ENCODE measurements at regions not wholly inside any gene's neighbourhood (a gene's known extent, or its start where the extent isn't known, plus 50 kb on each side); places are given as distances from the start of the nearest gene placed in this dataset.

- peaks cover 12% of the 10 kb centered on the region for H3K4me1 ChIP-seq (ENCODE audit: insufficient read depth, low read length)
- H3K27me3 ChIP-seq (ENCODE audit: insufficient read depth, low read length) = peaks cover under 1% of the 10 kb centered on the region
- H3K36me3 ChIP-seq (ENCODE audit: insufficient read depth, low read length) = no peaks in the 10 kb centered on the region
- H2AFZ ChIP-seq (ENCODE audit: low read depth, low read length) = no peak overlapping the region
- H3K9me3 ChIP-seq (ENCODE audit: low read length) = no peaks in the 10 kb centered on the region
- no peak overlapping the region for H3K4me3 ChIP-seq (ENCODE audit: low read length)
Measured at GRCh38 chr2:177031438-177032180, 181.0 kb upstream of the HNRNPA3 start.

- no peaks in the 10 kb centered on the region for H3K9me3 ChIP-seq (ENCODE audit: low read length)
- H3K27me3 ChIP-seq (ENCODE audit: insufficient read depth, low read length) = no peaks in the 10 kb centered on the region
- no peak overlapping the region for H2AFZ ChIP-seq (ENCODE audit: low read depth, low read length)
- H3K36me3 ChIP-seq (ENCODE audit: insufficient read depth, low read length) = no peaks in the 10 kb centered on the region
- no peak overlapping the region for H3K4me3 ChIP-seq (ENCODE audit: low read length)
- no peaks in the 10 kb centered on the region for H3K4me1 ChIP-seq (ENCODE audit: insufficient read depth, low read length)
Measured at GRCh38 chr2:177036747-177037146, 175.8 kb upstream of the HNRNPA3 start.

- Histone ChIP-seq H2AFZ (ENCODE audit: low read depth, low read length) (no peak overlapping the region), H3K27me3 (ENCODE audit: insufficient read depth, low read length) (no peaks in the 10 kb centered on the region), H3K36me3 (ENCODE audit: insufficient read depth, low read length) (no peaks in the 10 kb centered on the region), H3K4me3 (ENCODE audit: low read length) (no peak overlapping the region), H3K9me3 (ENCODE audit: low read length) (no peaks in the 10 kb centered on the region), H3K4me1 (ENCODE audit: insufficient read depth, low read length) (no peaks in the 10 kb centered on the region)
Measured at GRCh38 chr2:177037569-177037968, 175.0 kb upstream of the HNRNPA3 start.

GRCh38 chr2:177038787-177039484 is 173.7 kb upstream of the HNRNPA3 start:
- Histone ChIP-seq H3K4me3 (ENCODE audit: low read length) (no peak overlapping the region), H3K36me3 (ENCODE audit: insufficient read depth, low read length) (no peaks in the 10 kb centered on the region), H3K27me3 (ENCODE audit: insufficient read depth, low read length) (no peaks in the 10 kb centered on the region), H2AFZ (ENCODE audit: low read depth, low read length) (no peak overlapping the region), H3K9me3 (ENCODE audit: low read length) (no peaks in the 10 kb centered on the region), H3K4me1 (ENCODE audit: insufficient read depth, low read length) (no peaks in the 10 kb centered on the region)

GRCh38 chr2:177042311-177042710 is 170.3 kb upstream of the HNRNPA3 start:
- Histone ChIP-seq H3K27me3 (ENCODE audit: insufficient read depth, low read length) (peaks cover 3% of the 10 kb centered on the region), H3K4me1 (ENCODE audit: insufficient read depth, low read length) (no peaks in the 10 kb centered on the region), H3K9me3 (ENCODE audit: low read length) (no peaks in the 10 kb centered on the region), H3K36me3 (ENCODE audit: insufficient read depth, low read length) (no peaks in the 10 kb centered on the region), H3K4me3 (ENCODE audit: low read length) (no peak overlapping the region), H2AFZ (ENCODE audit: low read depth, low read length) (no peak overlapping the region)

- H3K4me1 ChIP-seq (ENCODE audit: insufficient read depth, low read length) = no peaks in the 10 kb centered on the region
- H3K4me3 ChIP-seq (ENCODE audit: low read length) = no peak overlapping the region
- no peak overlapping the region for H2AFZ ChIP-seq (ENCODE audit: low read depth, low read length)
- no peaks in the 10 kb centered on the region for H3K36me3 ChIP-seq (ENCODE audit: insufficient read depth, low read length)
- H3K9me3 ChIP-seq (ENCODE audit: low read length) = no peaks in the 10 kb centered on the region
- peaks cover 3% of the 10 kb centered on the region for H3K27me3 ChIP-seq (ENCODE audit: insufficient read depth, low read length)
Measured at GRCh38 chr2:177044671-177045070, 167.9 kb upstream of the HNRNPA3 start.

- peaks cover 3% of the 10 kb centered on the region for H3K27me3 ChIP-seq (ENCODE audit: insufficient read depth, low read length)
- H3K36me3 ChIP-seq (ENCODE audit: insufficient read depth, low read length) = no peaks in the 10 kb centered on the region
- no peak overlapping the region for H3K4me3 ChIP-seq (ENCODE audit: low read length)
- H3K9me3 ChIP-seq (ENCODE audit: low read length) = no peaks in the 10 kb centered on the region
- H2AFZ ChIP-seq (ENCODE audit: low read depth, low read length) = no peak overlapping the region
- H3K4me1 ChIP-seq (ENCODE audit: insufficient read depth, low read length) = peaks cover 10% of the 10 kb centered on the region
Measured at GRCh38 chr2:177048981-177049380, 163.6 kb upstream of the HNRNPA3 start.

- Histone ChIP-seq H3K4me1 (ENCODE audit: insufficient read depth, low read length) (peaks cover 10% of the 10 kb centered on the region), H3K4me3 (ENCODE audit: low read length) (no peak overlapping the region), H3K27me3 (ENCODE audit: insufficient read depth, low read length) (no peaks in the 10 kb centered on the region), H2AFZ (ENCODE audit: low read depth, low read length) (no peak overlapping the region), H3K36me3 (ENCODE audit: insufficient read depth, low read length) (no peaks in the 10 kb centered on the region), H3K9me3 (ENCODE audit: low read length) (no peaks in the 10 kb centered on the region)
Measured at GRCh38 chr2:177051278-177051677, 161.3 kb upstream of the HNRNPA3 start.

- Histone ChIP-seq H3K36me3 (ENCODE audit: insufficient read depth, low read length) (no peaks in the 10 kb centered on the region), H3K9me3 (ENCODE audit: low read length) (no peaks in the 10 kb centered on the region), H2AFZ (ENCODE audit: low read depth, low read length) (no peak overlapping the region), H3K27me3 (ENCODE audit: insufficient read depth, low read length) (no peaks in the 10 kb centered on the region), H3K4me1 (ENCODE audit: insufficient read depth, low read length) (peaks cover 10% of the 10 kb centered on the region), H3K4me3 (ENCODE audit: low read length) (no peak overlapping the region)
Measured at GRCh38 chr2:177052471-177052870, 160.1 kb upstream of the HNRNPA3 start.

GRCh38 chr2:177053038-177053437 is 159.6 kb upstream of the HNRNPA3 start:
- no peaks in the 10 kb centered on the region for H3K36me3 ChIP-seq (ENCODE audit: insufficient read depth, low read length)
- peaks cover 10% of the 10 kb centered on the region for H3K4me1 ChIP-seq (ENCODE audit: insufficient read depth, low read length)
- no peak overlapping the region for H2AFZ ChIP-seq (ENCODE audit: low read depth, low read length)
- no peak overlapping the region for H3K4me3 ChIP-seq (ENCODE audit: low read length)
- H3K27me3 ChIP-seq (ENCODE audit: insufficient read depth, low read length) = no peaks in the 10 kb centered on the region
- H3K9me3 ChIP-seq (ENCODE audit: low read length) = no peaks in the 10 kb centered on the region

- Histone ChIP-seq H3K9me3 (ENCODE audit: low read length) (no peaks in the 10 kb centered on the region), H2AFZ (ENCODE audit: low read depth, low read length) (no peak overlapping the region), H3K4me1 (ENCODE audit: insufficient read depth, low read length) (peaks cover 10% of the 10 kb centered on the region), H3K4me3 (ENCODE audit: low read length) (no peak overlapping the region), H3K36me3 (ENCODE audit: insufficient read depth, low read length) (no peaks in the 10 kb centered on the region), H3K27me3 (ENCODE audit: insufficient read depth, low read length) (no peaks in the 10 kb centered on the region)
Measured at GRCh38 chr2:177053716-177054115, 158.9 kb upstream of the HNRNPA3 start.

- Histone ChIP-seq H3K4me1 (ENCODE audit: insufficient read depth, low read length) (peaks cover 10% of the 10 kb centered on the region), H3K27me3 (ENCODE audit: insufficient read depth, low read length) (no peaks in the 10 kb centered on the region), H3K36me3 (ENCODE audit: insufficient read depth, low read length) (no peaks in the 10 kb centered on the region), H3K9me3 (ENCODE audit: low read length) (no peaks in the 10 kb centered on the region), H3K4me3 (ENCODE audit: low read length) (no peak overlapping the region), H2AFZ (ENCODE audit: low read depth, low read length) (no peak overlapping the region)
Measured at GRCh38 chr2:177056481-177056929, 156.1 kb upstream of the HNRNPA3 start.

- Histone ChIP-seq H2AFZ (ENCODE audit: low read depth, low read length) (no peak overlapping the region), H3K27me3 (ENCODE audit: insufficient read depth, low read length) (no peaks in the 10 kb centered on the region), H3K4me1 (ENCODE audit: insufficient read depth, low read length) (no peaks in the 10 kb centered on the region), H3K4me3 (ENCODE audit: low read length) (no peak overlapping the region), H3K9me3 (ENCODE audit: low read length) (no peaks in the 10 kb centered on the region), H3K36me3 (ENCODE audit: insufficient read depth, low read length) (no peaks in the 10 kb centered on the region)
Measured at GRCh38 chr2:177058747-177059146, 153.8 kb upstream of the HNRNPA3 start.
